ENCODE measurements at regions not wholly inside any gene's neighbourhood (a gene's known extent, or its start where the extent isn't known, plus 50 kb on each side); places are given as distances from the start of the nearest gene placed in this dataset.
"Not testable (repeated sequence)": the region's sequence is repeated elsewhere in the genome, so short reads cannot be mapped to it uniquely, and the experiment has no call there.

GRCh38 chr1:228668553-228669241, 66.6 kb upstream of the RHOU start:
- ATAC-seq (no peak), DNase-seq (no peak)

GRCh38 chr1:228669242-228669585, 66.1 kb upstream of the RHOU start:
- no peak for DNase-seq
- no peak for ATAC-seq

- ATAC-seq: not testable (repeated sequence)
- peak; percentile 9 for DNase-seq
Observed at GRCh38 chr1:228681076-228681565, 54.2 kb upstream of the RHOU start.

- DNase-seq (no peak), ATAC-seq (no peak)
Observed at GRCh38 chr1:228683428-228683827, 51.9 kb upstream of the RHOU start.

GRCh38 chr1:228684607-228685006, 50.7 kb upstream of the RHOU start:
- DNase-seq (no peak), ATAC-seq (no peak)

- no peak for ATAC-seq
- no peak for DNase-seq
Observed at GRCh38 chr1:228685081-228685660, 50.1 kb upstream of the RHOU start.
